GM10266 (cell line): ENCODE measurements at regions not wholly inside any gene's neighbourhood (a gene's known extent, or its start where the extent isn't known, plus 50 kb on each side); places are given as distances from the start of the nearest gene placed in this dataset.
"Not testable (repeated sequence)": the region's sequence is repeated elsewhere in the genome, so short reads cannot be mapped to it uniquely, and the experiment has no call there.

ENCODE experiments used
- DNase-seq: peaks from one replicate; pipeline ENCODE4 v3.0.0; 2012; ENCODE audit errors: extremely low spot score
- TF ChIP-seq, protein P1 (sequence below): IDR thresholded peaks from 2 replicates; pipeline ENCODE4 v1.5.1; 2012; ENCODE audit warnings: mild to moderate bottlenecking, low read depth; ENCODE audit not compliant: control insufficient read depth, insufficient read depth; ENCODE audit errors: missing control alignments

GRCh38 chr6:18640134-18640533, 253.0 kb downstream of the RNF144B start:
- DNase-seq: no peak
- TF ChIP-seq, protein P1, sequence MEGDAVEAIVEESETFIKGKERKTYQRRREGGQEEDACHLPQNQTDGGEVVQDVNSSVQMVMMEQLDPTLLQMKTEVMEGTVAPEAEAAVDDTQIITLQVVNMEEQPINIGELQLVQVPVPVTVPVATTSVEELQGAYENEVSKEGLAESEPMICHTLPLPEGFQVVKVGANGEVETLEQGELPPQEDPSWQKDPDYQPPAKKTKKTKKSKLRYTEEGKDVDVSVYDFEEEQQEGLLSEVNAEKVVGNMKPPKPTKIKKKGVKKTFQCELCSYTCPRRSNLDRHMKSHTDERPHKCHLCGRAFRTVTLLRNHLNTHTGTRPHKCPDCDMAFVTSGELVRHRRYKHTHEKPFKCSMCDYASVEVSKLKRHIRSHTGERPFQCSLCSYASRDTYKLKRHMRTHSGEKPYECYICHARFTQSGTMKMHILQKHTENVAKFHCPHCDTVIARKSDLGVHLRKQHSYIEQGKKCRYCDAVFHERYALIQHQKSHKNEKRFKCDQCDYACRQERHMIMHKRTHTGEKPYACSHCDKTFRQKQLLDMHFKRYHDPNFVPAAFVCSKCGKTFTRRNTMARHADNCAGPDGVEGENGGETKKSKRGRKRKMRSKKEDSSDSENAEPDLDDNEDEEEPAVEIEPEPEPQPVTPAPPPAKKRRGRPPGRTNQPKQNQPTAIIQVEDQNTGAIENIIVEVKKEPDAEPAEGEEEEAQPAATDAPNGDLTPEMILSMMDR: no peak

GRCh38 chr6:18640754-18641153, 253.6 kb downstream of the RNF144B start:
- TF ChIP-seq, protein P1: no peak
- DNase-seq: no peak

- DNase-seq: no peak
- TF ChIP-seq, protein P1: no peak
These were observed 267.7 kb downstream of the RNF144B start for GRCh38 chr6:18654821-18655220.

DNA sequence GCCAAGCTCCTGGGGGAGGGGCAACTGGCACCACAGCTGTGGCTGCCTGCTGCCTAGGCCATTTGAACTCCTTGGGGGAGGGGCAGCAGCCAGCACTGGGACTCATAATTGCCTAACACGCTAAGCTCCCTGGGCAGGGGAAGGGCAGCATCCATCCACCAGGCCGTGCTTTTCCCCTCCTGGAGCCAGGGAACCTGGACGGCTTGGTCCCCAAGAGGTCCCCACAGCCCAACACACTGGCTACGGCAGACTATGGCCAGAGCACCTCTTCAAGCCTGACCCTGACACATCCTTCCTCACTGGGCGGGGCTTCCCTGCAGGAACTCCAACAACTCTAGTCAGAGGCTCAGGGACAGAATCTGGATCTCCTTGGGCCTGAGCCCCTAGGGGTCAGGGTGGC, 269.4 kb downstream of the RNF144B start:
- no peak for DNase-seq

DNA sequence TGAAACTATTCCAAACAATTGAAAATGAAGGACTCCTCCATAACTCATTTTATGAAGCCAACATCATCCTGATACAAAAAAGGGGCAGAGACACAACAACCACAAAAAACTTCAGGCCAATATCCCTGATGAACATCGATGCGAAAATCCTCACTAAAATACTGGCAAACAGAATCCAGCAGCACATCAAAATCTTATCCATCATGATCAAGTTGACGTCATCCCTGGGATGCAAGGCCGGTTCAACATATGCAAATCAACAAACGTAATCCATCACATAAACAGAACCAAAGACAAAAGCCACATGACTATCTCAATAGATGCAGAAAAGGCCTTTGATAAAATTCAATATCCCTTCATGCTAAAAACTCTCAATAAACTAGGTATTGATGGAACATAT, 272.8 kb downstream of the RNF144B start:
- DNase-seq: not testable (repeated sequence)

More for the DNA sequence above, 269.4 kb downstream of the RNF144B start:
- TF ChIP-seq, protein P1: no peak

- TF ChIP-seq, protein P1: no peak
- no peak for DNase-seq
These were observed 275.9 kb downstream of the RNF144B start for GRCh38 chr6:18663011-18663410.

DNA sequence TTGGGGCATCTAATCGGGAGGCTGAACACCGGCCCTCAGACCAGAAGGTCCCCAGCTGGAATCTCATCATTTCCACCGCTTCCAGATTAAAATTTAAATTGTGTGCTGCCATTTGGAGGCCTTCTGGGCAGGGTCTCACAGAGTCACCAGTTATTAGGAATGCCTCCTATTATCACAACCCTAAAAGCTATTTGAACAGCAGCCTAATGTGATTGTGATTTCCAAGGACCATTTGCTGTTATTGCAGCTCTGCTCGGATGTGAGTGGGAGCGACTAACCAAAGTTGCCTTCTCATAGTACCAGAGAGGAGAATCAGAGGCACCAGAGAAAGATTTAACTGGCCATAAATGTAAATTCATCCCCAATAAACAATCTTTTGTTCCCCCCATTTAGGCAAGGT, 277.3 kb downstream of the RNF144B start:
- DNase-seq: no peak
- TF ChIP-seq, protein P1: no peak

GRCh38 chr6:18667612-18668011, 280.5 kb downstream of the RNF144B start:
- TF ChIP-seq, protein P1: no peak
- DNase-seq: no peak
